Activated CD4-positive, alpha-beta T cell treated with anti-CD3 and anti-CD28 coated beads for 24 hours (primary cell): ENCODE measurements at regions not wholly inside any gene's neighbourhood (a gene's known extent, or its start where the extent isn't known, plus 50 kb on each side); places are given as distances from the start of the nearest gene placed in this dataset.

Experiments used
- DNase-seq, 2 donors: peaks; one replicate each; pipeline ENCODE4 v3.0.0-alpha.2; 2020; ENCODE audit warnings: low read depth in 2 of 2

GRCh38 chr11:15379483-15379882 lies 264.8 kb downstream of the INSC start:
- DNase-seq, result no peak

- no peak for DNase-seq
Measured at GRCh38 chr11:15390857-15391256, 276.1 kb downstream of the INSC start.

- no peak for DNase-seq
Measured at GRCh38 chr11:15396778-15397177, 282.1 kb downstream of the INSC start.

- DNase-seq, result no peak
Measured at GRCh38 chr11:15406851-15407351, 292.2 kb downstream of the INSC start.

GRCh38 chr11:15412054-15412453 lies 297.3 kb downstream of the INSC start:
- no peak for DNase-seq

GRCh38 chr11:15418921-15419320 lies 304.2 kb downstream of the INSC start:
- no peak for DNase-seq

GRCh38 chr11:15419696-15420095 lies 305.0 kb downstream of the INSC start:
- DNase-seq, result no peak

GRCh38 chr11:15430381-15430780 lies 315.7 kb downstream of the INSC start:
- no peak for DNase-seq

- DNase-seq, result no peak
Measured at GRCh38 chr11:15434529-15434928, 319.8 kb downstream of the INSC start.

GRCh38 chr11:15446315-15446714 lies 331.6 kb downstream of the INSC start:
- DNase-seq, result no peak

- DNase-seq, result no peak
Measured at GRCh38 chr11:15446929-15447328, 332.2 kb downstream of the INSC start.

GRCh38 chr11:15451713-15452112 lies 337.0 kb downstream of the INSC start:
- no peak for DNase-seq

- no peak for DNase-seq
Measured at GRCh38 chr11:15453211-15453765, 338.6 kb downstream of the INSC start.

- DNase-seq, result no peak
Measured at GRCh38 chr11:15468466-15468865, 353.7 kb downstream of the INSC start.

GRCh38 chr11:15471048-15471894 lies 356.5 kb downstream of the INSC start:
- DNase-seq, result no peak

GRCh38 chr11:15471895-15472799 lies 357.4 kb downstream of the INSC start:
- no peak for DNase-seq

- no peak for DNase-seq
Measured at GRCh38 chr11:15473954-15474837, 359.5 kb downstream of the INSC start.

GRCh38 chr11:15476371-15476917 lies 361.7 kb downstream of the INSC start:
- no peak for DNase-seq

- no peak for DNase-seq
Measured at GRCh38 chr11:15481871-15482270, 367.1 kb downstream of the INSC start.

- DNase-seq, result no peak
Measured at GRCh38 chr11:15483205-15483604, 368.5 kb downstream of the INSC start.

GRCh38 chr11:15484398-15484797 lies 369.7 kb downstream of the INSC start:
- DNase-seq, result no peak
